Activated CD8-positive, alpha-beta memory T cell treated with anti-CD3 and anti-CD28 coated beads, Interleukin-2, amount 10 ng/mL, durations not matched to agents 7 days and 5 days (primary cell): ENCODE measurements at regions not wholly inside any gene's neighbourhood (a gene's known extent, or its start where the extent isn't known, plus 50 kb on each side); places are given as distances from the start of the nearest gene placed in this dataset.

Experiments used
- ATAC-seq: fragments of 150-1000 bp; cut with Tn5 transposase; one replicate; pipeline ENCODE4 v1.10.0; 2021; ENCODE audit warnings: moderate library complexity
- CTCF ChIA-PET: fragments of 350-600 bp; sonication (Branson Sonifier 250); formaldehyde crosslinking; loops from one replicate; lab custom pipeline; 2021; ENCODE audit warnings: antibody characterized with exemption; lab: Charles Lee
- DNase-seq: peaks from one replicate; pipeline ENCODE4 v3.0.0-alpha.2; 2020
- H3K27ac Mint-ChIP-seq: one replicate; pipeline ENCODE4 v1.8.0; 2021; ENCODE audit warnings: mild to moderate bottlenecking, mixed read lengths
- H3K27me3 Mint-ChIP-seq: one replicate; pipeline ENCODE4 v1.8.0; 2021; ENCODE audit warnings: mixed read lengths
- H3K36me3 Mint-ChIP-seq: one replicate; pipeline ENCODE4 v1.8.0; 2021; ENCODE audit warnings: mild to moderate bottlenecking, mixed read lengths
- H3K4me1 Mint-ChIP-seq: one replicate; pipeline ENCODE4 v1.8.0; 2021; ENCODE audit warnings: mixed read lengths
- H3K4me3 Mint-ChIP-seq: one replicate; pipeline ENCODE4 v1.8.0; 2021; ENCODE audit warnings: mild to moderate bottlenecking, moderate library complexity, mixed read lengths
- H3K9me3 Mint-ChIP-seq: one replicate; pipeline ENCODE4 v1.8.0; 2022; ENCODE audit warnings: low read depth, mixed read lengths

DNA sequence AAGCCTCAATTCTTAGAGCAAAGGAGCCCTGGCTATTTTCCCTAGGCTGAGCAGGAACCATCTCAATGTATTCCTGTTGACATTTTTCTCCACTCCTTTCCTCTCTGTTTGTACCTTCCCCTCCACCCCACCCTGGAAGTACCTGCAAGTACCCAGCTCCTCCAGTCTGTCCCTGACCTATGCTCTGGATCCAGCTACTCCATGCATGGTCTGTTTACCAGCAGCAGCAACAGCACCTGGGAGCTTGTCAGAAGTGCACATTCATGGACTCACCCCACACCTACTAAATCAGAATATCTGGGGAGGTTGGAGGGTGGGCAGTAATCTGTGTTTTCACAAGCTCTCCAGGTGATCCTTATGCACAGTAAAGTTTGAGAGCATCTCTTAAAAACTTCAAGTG lies 240.7 kb upstream of the UMPS start:
- CTCF ChIA-PET = no interaction called here
- Mint-ChIP-seq H3K27me3 (peaks cover 26% of the 10 kb centered on the region), H3K36me3 (no peaks in the 10 kb centered on the region), H3K4me3 (no peak overlapping the region), H3K27ac (no peak overlapping the region), H3K4me1 (peaks cover 5% of the 10 kb centered on the region), H3K9me3 (no peaks in the 10 kb centered on the region)
- no peak for DNase-seq
- no peak for ATAC-seq

DNA sequence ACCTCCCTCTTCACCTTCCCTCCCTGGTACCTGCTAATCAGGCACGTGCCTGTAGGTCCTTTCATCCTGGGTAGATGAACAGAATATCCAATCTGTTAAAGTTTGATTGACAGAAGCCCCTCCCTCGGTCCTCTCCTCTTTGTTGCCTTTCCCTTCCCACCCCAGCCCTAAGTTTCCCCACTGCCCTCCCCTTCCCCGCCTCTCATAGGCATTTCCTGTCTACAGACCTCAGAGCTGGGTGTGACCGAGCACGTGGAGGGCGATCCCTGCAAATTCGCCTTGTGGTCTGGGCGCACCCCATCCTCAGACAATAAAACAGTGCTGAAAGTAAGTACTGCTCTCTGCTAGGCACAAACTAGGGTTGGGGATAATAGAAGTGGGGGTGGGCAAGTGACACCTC lies 239.2 kb upstream of the UMPS start:
- Mint-ChIP-seq H3K4me3 (no peak overlapping the region), H3K4me1 (peaks cover 5% of the 10 kb centered on the region), H3K9me3 (no peaks in the 10 kb centered on the region), H3K27ac (no peak overlapping the region), H3K27me3 (peaks cover 24% of the 10 kb centered on the region), H3K36me3 (no peaks in the 10 kb centered on the region)
- ATAC-seq = no peak
- DNase-seq = no peak
- CTCF ChIA-PET = interaction anchor here (0.6 kb wide), 1 partner anchor 323 kb away, joined by 4 read pairs; no protein-coding TSS in a partner anchor

DNA sequence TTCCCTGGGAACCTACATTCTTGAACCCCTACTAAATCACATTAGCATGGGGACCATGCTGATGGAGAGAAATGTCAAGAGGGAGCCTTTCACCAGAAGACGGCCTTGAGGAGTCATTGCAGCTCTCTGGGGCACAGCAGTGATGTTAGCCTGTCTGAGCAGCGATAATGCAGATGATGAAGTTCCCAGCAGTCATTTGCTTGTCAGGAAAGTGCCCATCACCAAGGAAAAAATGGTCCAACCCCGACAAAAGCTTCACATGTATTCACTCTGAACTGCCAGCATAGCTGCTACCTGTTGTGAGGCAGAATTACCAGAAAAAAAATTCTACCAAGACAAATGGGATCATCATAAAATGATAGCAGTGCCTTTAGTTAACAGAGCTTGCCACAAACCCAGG lies 238.4 kb upstream of the UMPS start:
- Mint-ChIP-seq H3K27ac (no peak overlapping the region), H3K4me3 (no peak overlapping the region), H3K4me1 (peaks cover 5% of the 10 kb centered on the region), H3K36me3 (no peaks in the 10 kb centered on the region), H3K9me3 (no peaks in the 10 kb centered on the region), H3K27me3 (peaks cover 23% of the 10 kb centered on the region)
- DNase-seq (no peak), ATAC-seq (no peak)
- CTCF ChIA-PET = no interaction called here

DNA sequence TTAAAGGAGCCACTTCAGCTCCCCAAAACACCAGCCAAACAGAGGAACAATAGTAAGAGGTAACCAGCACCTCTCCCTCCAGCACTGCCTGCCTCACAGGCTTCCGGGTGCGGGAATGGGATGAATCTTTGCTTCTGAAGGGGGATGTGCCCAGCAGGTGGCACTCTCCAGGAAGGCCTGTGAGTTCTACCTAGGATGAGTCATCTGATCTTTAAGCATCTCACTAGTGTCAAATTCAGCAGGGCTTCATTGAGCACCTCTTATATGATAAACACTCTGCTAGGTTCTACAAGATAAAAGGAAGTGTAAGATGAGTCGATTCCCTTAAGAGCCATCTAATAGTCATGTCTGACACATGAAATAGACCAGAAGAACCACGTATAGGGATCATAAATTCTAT lies 237.4 kb upstream of the UMPS start:
- H3K27me3 Mint-ChIP-seq = peaks cover 26% of the 10 kb centered on the region
- ATAC-seq (no peak), DNase-seq (no peak)
- H3K27ac Mint-ChIP-seq = no peak overlapping the region
- CTCF ChIA-PET = interaction anchor here (1.0 kb wide), 1 partner anchor 58 kb away, joined by 3 read pairs; no protein-coding TSS in a partner anchor
- H3K36me3 Mint-ChIP-seq = no peaks in the 10 kb centered on the region
- no peaks in the 10 kb centered on the region for H3K9me3 Mint-ChIP-seq
- H3K4me1 Mint-ChIP-seq = peaks cover 5% of the 10 kb centered on the region
- no peak overlapping the region for H3K4me3 Mint-ChIP-seq

DNA sequence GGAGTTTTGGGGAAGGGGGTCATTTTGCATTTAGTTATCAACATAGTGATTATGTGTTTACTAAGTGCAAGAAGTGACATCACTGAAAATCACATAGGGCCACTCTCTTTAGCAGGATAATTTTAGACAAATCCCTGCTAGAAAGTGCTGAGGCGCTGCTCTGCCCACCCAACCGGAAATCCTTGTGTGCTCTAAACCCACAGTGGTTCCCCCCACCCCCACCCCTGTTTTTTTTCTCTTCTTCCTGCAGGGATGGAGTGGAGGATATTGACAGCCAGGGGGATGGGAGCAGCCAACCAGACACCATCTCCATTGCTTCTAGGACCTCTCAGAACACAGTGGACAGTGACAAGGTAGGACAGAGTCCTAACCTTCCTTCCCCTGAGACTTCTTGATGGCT lies 234.2 kb upstream of the UMPS start:
- ATAC-seq (no peak), DNase-seq (no peak)
- CTCF ChIA-PET = interaction anchor here (1.2 kb wide), 1 partner anchor 28 kb away, joined by 3 read pairs; no protein-coding TSS in a partner anchor
- H3K4me1 Mint-ChIP-seq = peaks cover 2% of the 10 kb centered on the region
- H3K27ac Mint-ChIP-seq = no peak overlapping the region
- H3K36me3 Mint-ChIP-seq = no peaks in the 10 kb centered on the region
- H3K4me3 Mint-ChIP-seq = no peak overlapping the region
- H3K27me3 Mint-ChIP-seq = peaks cover 38% of the 10 kb centered on the region
- no peaks in the 10 kb centered on the region for H3K9me3 Mint-ChIP-seq

DNA sequence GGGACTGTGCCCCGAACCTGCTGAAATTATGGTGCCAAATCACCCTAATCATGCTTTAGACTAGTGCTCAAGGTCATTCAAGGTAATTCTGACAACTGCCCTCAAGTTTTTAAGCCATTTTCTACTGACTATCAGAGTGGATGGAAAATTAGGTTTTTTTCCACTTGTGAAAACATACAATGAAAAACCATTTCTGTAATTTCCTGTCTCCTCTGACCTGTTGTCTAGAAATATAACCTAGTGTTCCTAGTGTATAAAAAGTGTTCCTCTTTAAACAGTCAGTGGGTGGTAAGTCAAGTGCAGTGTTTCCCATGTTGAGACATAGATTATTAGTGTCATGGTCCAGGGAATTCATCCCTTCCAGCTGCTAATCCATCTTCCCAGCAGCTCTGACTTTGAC lies 232.8 kb upstream of the UMPS start:
- no peak for ATAC-seq
- H3K4me3 Mint-ChIP-seq = no peak overlapping the region
- peaks cover 41% of the 10 kb centered on the region for H3K27me3 Mint-ChIP-seq
- H3K4me1 Mint-ChIP-seq = no peaks in the 10 kb centered on the region
- no peaks in the 10 kb centered on the region for H3K36me3 Mint-ChIP-seq
- no peaks in the 10 kb centered on the region for H3K9me3 Mint-ChIP-seq
- DNase-seq = no peak
- CTCF ChIA-PET = no interaction called here
- H3K27ac Mint-ChIP-seq = no peak overlapping the region

DNA sequence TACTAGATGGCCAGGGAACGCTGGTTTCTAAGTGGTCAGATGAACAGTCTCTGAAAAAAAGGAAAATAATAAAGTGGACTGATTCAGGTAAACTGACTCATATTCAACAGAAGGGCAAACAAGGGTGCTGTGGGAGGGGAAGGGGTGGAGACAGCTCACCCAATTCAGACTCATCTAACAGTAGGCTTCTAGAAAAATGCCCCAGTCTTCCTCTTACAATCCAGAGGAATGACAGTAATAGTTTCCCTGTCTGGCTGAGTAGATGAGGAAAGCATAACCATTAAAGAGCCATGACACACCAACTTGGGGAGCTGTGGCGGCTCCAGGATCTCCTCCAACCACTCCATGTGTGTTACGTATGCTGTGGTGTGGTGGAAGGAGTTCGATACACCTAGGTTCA lies 231.4 kb upstream of the UMPS start:
- Mint-ChIP-seq H3K4me3 (no peak overlapping the region), H3K27ac (no peak overlapping the region), H3K4me1 (no peaks in the 10 kb centered on the region), H3K9me3 (no peaks in the 10 kb centered on the region), H3K27me3 (peaks cover 46% of the 10 kb centered on the region), H3K36me3 (no peaks in the 10 kb centered on the region)
- DNase-seq = no peak
- ATAC-seq = no peak
- CTCF ChIA-PET = no interaction called here

DNA sequence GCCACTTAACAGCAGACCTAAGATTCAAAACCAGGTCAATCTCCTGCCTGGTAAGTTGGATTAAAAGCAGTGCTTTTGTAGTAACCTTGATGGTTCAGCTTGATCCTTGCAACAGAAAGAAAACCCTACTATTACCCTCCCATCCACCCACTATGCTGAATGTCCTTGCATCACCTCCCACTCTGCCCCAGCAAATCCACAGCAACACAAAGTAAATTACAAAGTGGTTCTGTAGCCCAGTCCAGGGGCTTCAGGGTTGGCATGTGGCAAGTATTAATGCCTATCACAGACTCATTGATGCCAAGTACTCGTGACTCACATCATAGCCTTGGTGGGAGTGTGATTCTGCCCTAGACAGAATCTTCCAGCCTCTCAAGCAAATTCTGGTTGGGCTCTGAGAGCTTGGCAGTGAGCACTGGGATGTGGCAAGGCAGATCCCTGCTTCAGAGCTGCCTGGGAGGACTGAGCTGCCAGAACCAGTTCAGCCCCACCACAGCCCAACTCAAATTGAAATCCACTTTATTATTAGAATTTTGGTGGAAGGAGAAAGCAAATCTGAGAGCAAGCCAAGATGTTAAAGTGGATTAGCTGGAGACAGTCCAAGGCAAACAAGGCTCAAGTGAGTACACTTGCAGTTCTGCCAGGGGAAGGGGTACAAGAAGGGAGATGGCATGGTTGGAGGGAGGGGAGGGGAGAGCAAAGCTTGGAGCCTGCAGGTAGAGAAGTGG lies 225.8 kb upstream of the UMPS start:
- Mint-ChIP-seq H3K4me1 (no peaks in the 10 kb centered on the region), H3K27ac (no peak overlapping the region), H3K4me3 (no peak overlapping the region), H3K9me3 (no peaks in the 10 kb centered on the region), H3K27me3 (peaks cover 42% of the 10 kb centered on the region), H3K36me3 (no peaks in the 10 kb centered on the region)
- DNase-seq = no peak
- CTCF ChIA-PET = interaction anchor here (1.7 kb wide), 1 partner anchor 46 kb away, joined by 3 read pairs; no protein-coding TSS in a partner anchor
- no peak for ATAC-seq

DNA sequence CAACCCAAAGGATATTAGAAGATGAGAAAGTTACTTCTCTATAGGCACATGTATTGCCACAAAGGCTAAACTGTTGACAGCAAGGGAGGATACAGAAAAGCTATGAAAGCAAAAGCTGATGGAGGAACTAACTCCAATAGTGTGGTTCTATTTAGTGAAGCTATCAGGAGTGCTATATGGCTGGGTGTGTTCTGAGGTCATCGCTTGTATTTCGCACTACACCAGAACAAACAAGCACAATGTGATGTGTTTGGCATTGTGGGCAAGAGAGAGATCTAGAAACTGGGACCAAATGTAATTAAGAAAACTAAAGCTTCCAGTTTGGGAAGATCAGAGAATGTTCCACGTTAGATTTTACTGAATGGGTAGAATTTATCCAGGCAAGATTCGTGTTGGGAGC lies 220.4 kb upstream of the UMPS start:
- Mint-ChIP-seq H3K4me3 (no peak overlapping the region), H3K27ac (no peak overlapping the region), H3K36me3 (no peaks in the 10 kb centered on the region), H3K4me1 (no peaks in the 10 kb centered on the region), H3K9me3 (no peaks in the 10 kb centered on the region), H3K27me3 (peaks cover 39% of the 10 kb centered on the region)
- CTCF ChIA-PET = no interaction called here
- DNase-seq = no peak
- no peak for ATAC-seq

DNA sequence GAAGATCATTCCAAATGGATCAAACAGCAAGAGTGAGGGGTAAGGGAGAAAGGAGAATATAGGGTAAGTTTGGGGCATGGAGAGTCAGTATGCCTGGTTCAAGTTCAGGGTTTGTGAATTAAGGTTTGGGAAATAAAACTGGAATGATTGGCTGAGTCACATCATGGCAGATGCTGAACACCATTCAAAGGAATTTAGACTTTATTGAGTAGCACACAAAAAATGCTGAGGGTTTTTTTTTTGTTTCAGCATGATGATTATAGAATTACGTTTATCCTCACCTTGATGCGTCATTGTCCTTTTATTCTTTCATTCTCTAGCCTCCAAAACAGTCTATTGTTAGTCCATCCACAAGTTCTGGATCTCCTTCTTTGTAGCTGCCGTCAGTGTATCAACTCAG lies 220.0 kb upstream of the UMPS start:
- CTCF ChIA-PET = no interaction called here
- Mint-ChIP-seq H3K27ac (no peak overlapping the region), H3K4me1 (no peaks in the 10 kb centered on the region), H3K9me3 (no peaks in the 10 kb centered on the region), H3K4me3 (no peak overlapping the region), H3K36me3 (no peaks in the 10 kb centered on the region), H3K27me3 (peaks cover 39% of the 10 kb centered on the region)
- no peak for DNase-seq
- ATAC-seq = no peak

DNA sequence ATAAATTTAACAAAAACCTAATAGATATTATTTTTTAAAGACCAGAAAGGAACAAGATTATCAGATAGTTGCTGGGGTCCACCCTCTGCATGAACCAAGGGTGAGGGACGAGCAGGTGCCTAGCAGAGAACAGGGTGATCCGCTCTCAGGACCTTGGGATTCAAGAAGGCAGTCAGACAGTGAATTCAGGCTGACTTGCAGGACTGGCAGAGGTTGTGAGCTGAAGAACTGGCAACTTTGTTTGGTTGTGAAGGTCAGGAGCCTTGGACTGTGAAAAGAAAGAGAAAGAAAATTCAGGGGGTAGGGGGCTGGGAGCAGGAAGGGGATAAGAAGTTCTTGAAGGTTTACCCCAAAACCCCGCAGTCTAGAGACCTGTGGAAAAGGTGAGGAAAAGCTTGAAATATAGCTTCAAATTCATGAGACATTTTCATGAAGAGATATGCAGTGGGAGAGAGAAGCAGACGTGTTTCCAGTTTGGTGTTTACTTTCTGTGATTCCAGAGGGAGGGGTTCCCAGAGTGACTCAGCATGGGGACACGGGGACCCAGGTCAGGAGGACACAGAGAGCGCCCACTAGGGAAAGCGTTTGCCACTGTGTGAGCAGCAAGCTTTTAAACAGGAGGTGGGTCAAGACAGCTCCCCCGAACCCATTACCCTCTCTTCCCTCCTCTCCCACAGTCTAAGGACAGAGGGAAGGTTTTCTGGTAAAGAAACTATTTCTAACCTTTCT lies 217.2 kb upstream of the UMPS start:
- CTCF ChIA-PET = no interaction called here
- H3K27ac Mint-ChIP-seq = no peak overlapping the region
- H3K36me3 Mint-ChIP-seq = no peaks in the 10 kb centered on the region
- no peaks in the 10 kb centered on the region for H3K9me3 Mint-ChIP-seq
- ATAC-seq (no peak), DNase-seq (no peak)
- H3K4me1 Mint-ChIP-seq = no peaks in the 10 kb centered on the region
- no peak overlapping the region for H3K4me3 Mint-ChIP-seq
- peaks cover 39% of the 10 kb centered on the region for H3K27me3 Mint-ChIP-seq

DNA sequence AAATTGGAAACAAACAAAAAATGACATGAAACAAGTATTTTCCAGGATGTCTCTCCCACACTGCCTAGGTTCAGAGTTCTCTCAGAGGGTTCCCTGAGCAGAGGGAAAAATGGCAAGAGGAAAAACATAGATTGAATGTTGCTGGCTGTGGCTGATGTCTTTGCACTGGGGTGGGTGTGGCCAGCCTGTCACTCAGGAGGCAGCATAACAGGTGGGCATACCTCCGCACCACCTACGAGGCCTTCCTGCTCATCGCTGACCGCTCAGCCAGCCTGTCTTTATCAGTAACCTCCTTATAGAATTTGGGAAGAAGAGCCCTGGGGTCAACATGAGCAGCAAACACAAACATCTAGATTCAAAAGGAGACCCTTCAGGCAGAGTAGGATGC lies 216.6 kb upstream of the UMPS start:
- no peak overlapping the region for H3K27ac Mint-ChIP-seq
- DNase-seq = no peak
- H3K36me3 Mint-ChIP-seq = no peaks in the 10 kb centered on the region
- H3K9me3 Mint-ChIP-seq = no peaks in the 10 kb centered on the region
- H3K4me1 Mint-ChIP-seq = no peaks in the 10 kb centered on the region
- CTCF ChIA-PET = no interaction called here
- no peak for ATAC-seq
- H3K4me3 Mint-ChIP-seq = no peak overlapping the region
- peaks cover 41% of the 10 kb centered on the region for H3K27me3 Mint-ChIP-seq

DNA sequence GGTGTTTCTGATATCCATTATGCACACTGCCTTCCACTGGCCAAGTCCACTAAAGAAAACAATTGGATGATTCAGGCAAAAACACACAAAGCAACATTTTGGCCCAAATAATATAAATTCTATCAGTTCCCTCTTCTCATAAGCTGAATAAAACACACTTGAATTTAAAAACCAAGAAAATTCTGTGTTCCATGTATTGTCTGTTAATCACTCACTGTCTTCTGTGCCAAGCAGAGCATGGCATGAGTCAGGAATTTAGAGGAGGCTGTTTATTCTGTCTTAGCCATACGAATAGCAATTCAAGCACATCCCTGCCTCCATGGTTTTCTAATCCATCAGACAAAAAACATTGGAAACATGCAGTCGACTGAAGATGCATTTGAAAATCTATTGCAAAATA lies 215.6 kb upstream of the UMPS start:
- no peak for ATAC-seq
- Mint-ChIP-seq H3K9me3 (no peaks in the 10 kb centered on the region), H3K27me3 (peaks cover 44% of the 10 kb centered on the region), H3K27ac (no peak overlapping the region), H3K4me1 (no peaks in the 10 kb centered on the region), H3K4me3 (no peak overlapping the region), H3K36me3 (no peaks in the 10 kb centered on the region)
- CTCF ChIA-PET = no interaction called here
- no peak for DNase-seq

DNA sequence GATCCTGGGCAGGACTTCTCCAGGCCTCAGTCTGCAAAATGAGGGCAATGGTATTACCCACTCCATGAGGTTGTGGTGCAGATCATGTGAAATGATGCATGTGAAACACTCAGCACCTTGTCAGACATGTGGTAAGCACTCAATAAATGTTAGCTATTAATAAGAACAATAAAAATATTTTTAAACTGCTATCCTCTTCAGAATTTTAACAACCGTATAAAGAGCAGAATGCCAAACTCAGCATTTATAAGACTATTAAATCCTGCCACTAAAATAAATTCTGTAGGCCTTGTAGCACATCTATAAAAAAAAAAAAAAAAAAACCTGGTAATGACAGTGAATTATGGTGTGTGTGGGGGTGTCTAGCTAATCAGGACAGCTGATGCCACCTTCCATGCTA lies 213.9 kb upstream of the UMPS start:
- Mint-ChIP-seq H3K27ac (no peak overlapping the region), H3K36me3 (no peaks in the 10 kb centered on the region), H3K4me1 (no peaks in the 10 kb centered on the region), H3K9me3 (no peaks in the 10 kb centered on the region), H3K4me3 (no peak overlapping the region), H3K27me3 (peaks cover 45% of the 10 kb centered on the region)
- CTCF ChIA-PET = no interaction called here
- ATAC-seq (no peak), DNase-seq (no peak)
